Nephron progenitor cell (in vitro differentiated cells): ENCODE measurements at regions not wholly inside any gene's neighbourhood (a gene's known extent, or its start where the extent isn't known, plus 50 kb on each side); places are given as distances from the start of the nearest gene placed in this dataset.

ENCODE experiments used
- DNase-seq: peaks from one replicate; pipeline ENCODE4 v3.0.0; 2021
- H3K27ac Mint-ChIP-seq: 2 replicates; pipeline ENCODE4 v1.8.0; 2021; ENCODE audit warnings: mild to moderate bottlenecking, moderate library complexity, mixed read lengths
- H3K27me3 Mint-ChIP-seq: 2 replicates; pipeline ENCODE4 v1.8.0; 2021; ENCODE audit warnings: mild to moderate bottlenecking, low read depth, mixed read lengths; ENCODE audit not compliant: poor library complexity
- H3K36me3 Mint-ChIP-seq: 2 replicates; pipeline ENCODE4 v1.8.0; 2021; ENCODE audit warnings: low read depth, mixed read lengths
- H3K4me1 Mint-ChIP-seq: 2 replicates; pipeline ENCODE4 v1.8.0; 2021; ENCODE audit warnings: mixed read lengths
- H3K4me3 Mint-ChIP-seq: 2 replicates; pipeline ENCODE4 v1.8.0; 2021; ENCODE audit warnings: mild to moderate bottlenecking, moderate library complexity, mixed read lengths
- H3K9me3 Mint-ChIP-seq: 2 replicates; pipeline ENCODE4 v1.8.0; 2021; ENCODE audit warnings: mild to moderate bottlenecking, moderate library complexity, mixed read lengths
- CTCF ChIP-seq: fragments of 200-600 bp; sonication (generic); IDR thresholded peaks from 2 replicates; pipeline ENCODE4 v1.5.0; 2021; ENCODE audit warnings: antibody characterized with exemption

DNA sequence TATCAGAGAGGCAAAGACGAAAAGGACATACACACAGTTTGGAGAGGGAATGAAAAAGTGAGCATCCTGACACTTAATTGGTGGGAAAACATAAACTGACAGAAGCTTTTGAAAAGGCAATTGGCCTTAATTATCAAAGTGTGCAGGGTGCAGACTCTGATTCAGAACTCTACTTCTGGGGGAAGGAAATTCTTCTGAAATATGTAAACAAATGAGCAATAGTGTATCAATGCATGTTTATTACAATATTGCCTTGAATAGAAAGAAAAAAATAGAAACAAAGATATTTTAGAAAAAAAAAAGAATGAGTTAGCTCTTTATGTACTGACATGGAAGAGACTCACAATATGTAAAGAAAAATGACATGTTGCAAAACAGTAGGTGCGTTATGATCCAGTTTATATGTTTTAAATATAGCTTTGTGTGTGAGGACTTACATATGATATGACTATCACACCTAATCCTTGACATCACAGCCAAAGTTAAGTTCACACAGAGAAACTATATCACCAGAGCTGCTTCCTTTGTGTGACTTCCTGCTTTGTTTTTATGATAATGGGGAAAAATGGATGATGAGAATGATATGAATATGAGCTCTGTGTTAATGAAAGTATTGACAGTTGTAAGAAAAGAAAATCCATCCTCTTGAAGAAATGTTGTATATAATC is 182.4 kb downstream of the KCTD12 start:
- no peak for TF ChIP-seq CTCF
- H3K27ac Mint-ChIP-seq = no peak overlapping the region
- H3K9me3 Mint-ChIP-seq = no peaks in the 10 kb centered on the region
- no peaks in the 10 kb centered on the region for H3K4me1 Mint-ChIP-seq
- no peak overlapping the region for H3K4me3 Mint-ChIP-seq
- DNase-seq = no peak
- no peaks in the 10 kb centered on the region for H3K36me3 Mint-ChIP-seq
- H3K27me3 Mint-ChIP-seq = peaks cover 4% of the 10 kb centered on the region

GRCh38 chr13:76703216-76703615 is 183.0 kb downstream of the KCTD12 start:
- Mint-ChIP-seq H3K36me3 (no peaks in the 10 kb centered on the region), H3K9me3 (no peaks in the 10 kb centered on the region), H3K27ac (no peak overlapping the region), H3K4me1 (no peaks in the 10 kb centered on the region), H3K4me3 (no peak overlapping the region), H3K27me3 (peaks cover 4% of the 10 kb centered on the region)
- DNase-seq = no peak
- TF ChIP-seq CTCF = no peak

DNA sequence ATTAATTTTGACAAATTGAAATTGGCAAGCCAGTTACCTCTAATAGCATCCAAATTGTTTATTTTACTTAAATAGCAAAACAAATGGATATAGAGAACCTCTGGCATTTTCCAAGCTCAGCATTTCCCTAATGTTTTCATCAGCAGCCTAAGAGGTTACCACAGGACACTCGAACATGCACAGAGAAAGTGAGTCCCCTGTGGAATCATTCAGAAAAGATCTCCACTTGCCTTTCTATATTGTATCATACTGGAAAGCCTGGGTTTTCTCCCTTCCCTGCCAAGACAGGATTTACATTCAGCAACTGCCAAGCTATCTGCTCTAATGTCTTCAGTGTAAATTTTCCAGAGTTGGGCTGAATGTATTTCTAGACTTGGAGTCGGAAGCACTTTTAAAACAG is 188.9 kb downstream of the KCTD12 start:
- Mint-ChIP-seq H3K4me3 (no peak overlapping the region), H3K27ac (no peak overlapping the region), H3K9me3 (no peaks in the 10 kb centered on the region), H3K36me3 (no peaks in the 10 kb centered on the region), H3K4me1 (no peaks in the 10 kb centered on the region), H3K27me3 (peaks cover 4% of the 10 kb centered on the region)
- DNase-seq = no peak
- no peak for TF ChIP-seq CTCF

DNA sequence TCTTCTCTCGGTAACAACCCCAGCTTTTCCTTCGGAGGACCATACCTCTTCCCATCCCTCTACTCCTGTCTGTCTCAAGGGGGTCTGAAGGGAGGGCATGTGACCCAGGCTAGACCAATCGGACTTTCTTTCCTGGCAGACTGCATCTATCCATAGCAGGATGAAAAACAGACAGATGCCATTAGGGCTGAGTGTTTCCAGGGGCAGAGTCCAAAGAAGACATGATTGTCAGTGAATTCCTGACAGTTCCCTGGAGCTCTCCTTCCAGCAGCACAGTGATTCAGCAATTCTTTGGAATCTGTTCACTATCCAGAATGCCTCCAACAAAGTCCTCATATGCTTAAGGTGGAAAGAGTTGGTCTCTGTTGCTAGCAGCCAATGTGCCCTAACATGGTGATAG is 189.8 kb downstream of the KCTD12 start:
- no peak for DNase-seq
- no peaks in the 10 kb centered on the region for H3K9me3 Mint-ChIP-seq
- H3K27ac Mint-ChIP-seq = peak overlapping the region; percentile 30
- no peaks in the 10 kb centered on the region for H3K4me1 Mint-ChIP-seq
- H3K36me3 Mint-ChIP-seq = no peaks in the 10 kb centered on the region
- TF ChIP-seq CTCF = no peak
- H3K4me3 Mint-ChIP-seq = no peak overlapping the region
- H3K27me3 Mint-ChIP-seq = peaks cover 4% of the 10 kb centered on the region

DNA sequence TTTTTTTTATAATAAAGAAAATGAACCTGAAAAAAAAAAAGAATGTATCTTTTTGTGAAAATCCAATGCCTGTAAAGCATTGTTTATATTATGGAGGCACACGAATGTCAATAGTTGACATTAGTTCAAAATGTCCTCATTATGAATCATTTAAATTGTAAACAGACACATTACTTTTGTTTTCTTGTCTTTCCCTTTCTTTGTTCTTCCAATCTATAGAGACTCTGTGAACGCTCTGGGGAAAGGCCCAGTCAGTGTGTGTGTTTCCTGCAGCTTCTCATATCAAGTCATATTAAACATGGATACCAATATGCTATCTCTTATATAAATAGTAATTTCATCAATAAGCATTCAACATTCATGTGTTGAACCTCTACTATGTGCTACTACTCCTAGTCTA is 193.1 kb downstream of the KCTD12 start:
- no peak for DNase-seq
- Mint-ChIP-seq H3K4me1 (no peaks in the 10 kb centered on the region), H3K27me3 (no peaks in the 10 kb centered on the region), H3K4me3 (no peak overlapping the region), H3K36me3 (no peaks in the 10 kb centered on the region), H3K9me3 (no peaks in the 10 kb centered on the region), H3K27ac (no peak overlapping the region)
- no peak for TF ChIP-seq CTCF

DNA sequence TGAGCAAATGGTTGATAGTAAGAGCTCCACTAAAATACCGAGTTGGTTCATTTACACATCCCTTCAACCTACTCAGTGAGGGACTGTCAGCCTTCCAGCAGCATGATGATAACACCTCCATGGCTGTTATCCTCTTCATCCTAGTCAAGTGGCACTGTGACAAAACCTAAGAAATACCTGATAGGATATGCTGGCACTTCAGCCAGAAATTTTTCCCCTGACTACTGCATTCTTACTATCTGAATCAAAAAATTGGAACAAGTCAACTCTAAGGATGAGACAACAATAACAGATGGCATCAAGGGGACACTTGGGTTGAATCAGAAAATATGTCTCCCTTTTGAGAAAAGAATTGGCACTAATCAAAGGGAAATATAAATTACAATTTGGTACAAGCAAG is 193.9 kb downstream of the KCTD12 start:
- H3K4me1 Mint-ChIP-seq = no peaks in the 10 kb centered on the region
- no peaks in the 10 kb centered on the region for H3K27me3 Mint-ChIP-seq
- no peak for TF ChIP-seq CTCF
- H3K27ac Mint-ChIP-seq = no peak overlapping the region
- H3K9me3 Mint-ChIP-seq = no peaks in the 10 kb centered on the region
- H3K36me3 Mint-ChIP-seq = no peaks in the 10 kb centered on the region
- no peak overlapping the region for H3K4me3 Mint-ChIP-seq
- no peak for DNase-seq
